K562 (cell line): ENCODE measurements at regions not wholly inside any gene's neighbourhood (a gene's known extent, or its start where the extent isn't known, plus 50 kb on each side); places are given as distances from the start of the nearest gene placed in this dataset.

ENCODE experiments used
- ATAC-seq: fragments of 200-7000 bp; cut with Tn5 transposase; 3 replicates; pipeline ENCODE4 v1.9.1; 2020; ENCODE audit warnings: moderate library complexity
- BruUV-seq: library from RNA; stranded (reverse); fragments of 400-500 nt; replicated peaks from 2 replicates; lab custom pipeline; 2021; lab: Mats Ljungman, UMichigan
- CTCF ChIA-PET: fragments of 300-600 bp; formaldehyde crosslinking; extraction: SDS; loops from one replicate; lab custom pipeline; 2021; ENCODE audit warnings: low intra/inter-chr PET ratio; lab: Yijun Ruan, JAX
- POLR2A ChIA-PET: fragments of 300-600, 350-650 bp; sonication (Branson Sonifier 250); formaldehyde crosslinking; extraction: SDS; loops from one replicate; lab custom pipeline; 2021; ENCODE audit warnings: antibody characterized with exemption, inconsistent platforms; lab: Yijun Ruan, JAX
- DNase-seq, 4 experiments: peaks; one replicate each; pipeline versions ENCODE4 v3.0.0 to v3.0.0-alpha.2; 2011 to 2018; ENCODE audit warnings: low spot score in 3 of 4, mixed read lengths in 3 of 4; ENCODE audit errors: extremely low read depth in 1 of 4
- FAIRE-seq: peaks from 2 replicates; lab custom pipeline; 2011; peaks lifted over from hg19 to GRCh38; lab: Jason Lieb, UNC
- H2AFZ ChIP-seq: 2 replicates; pipeline ENCODE4 v1.6.0; 2011; ENCODE audit warnings: low read depth, low read length, control low read depth, inconsistent platforms
- H3K27ac ChIP-seq: fragments of 200-600 bp; 3 replicates; pipeline ENCODE4 v1.8.0; 2011; ENCODE audit warnings: low read depth, mild to moderate bottlenecking, control low read depth, inconsistent platforms, low read length, moderate library complexity, mixed read lengths; ENCODE audit errors: extremely low read depth
- H3K27me3 ChIP-seq, 2 experiments: fragments of 300-600 bp in 1 of 2; 2 replicates in 1 of 2; 3 replicates in 1 of 2; pipeline versions ENCODE4 v1.6.0 to v1.8.0; 2011; ENCODE audit warnings: inconsistent platforms in 2 of 2, low read length in 2 of 2, mild to moderate bottlenecking in 1 of 2, mixed read lengths in 1 of 2, moderate library complexity in 1 of 2; ENCODE audit not compliant: control insufficient read depth in 2 of 2, insufficient read depth in 2 of 2
- H3K36me3 ChIP-seq: fragments of 300-600 bp; 3 replicates; pipeline ENCODE4 v1.8.0; 2011; ENCODE audit warnings: mild to moderate bottlenecking, low read length, inconsistent platforms; ENCODE audit not compliant: control insufficient read depth, insufficient read depth
- H3K4me1 ChIP-seq, 2 experiments: fragments of 200-600 bp in 1 of 2; replicated peaks in 1 of 2; 2 replicates in 1 of 2; 3 replicates in 1 of 2; pipeline versions ENCODE4 v1.5.1 to v1.8.0; 2011; ENCODE audit warnings: inconsistent platforms in 2 of 2, low read length in 2 of 2, mild to moderate bottlenecking in 1 of 2, mixed read lengths in 1 of 2, moderate library complexity in 1 of 2; ENCODE audit not compliant: control insufficient read depth in 2 of 2, insufficient read depth in 2 of 2
- H3K4me2 ChIP-seq: 2 replicates; pipeline ENCODE4 v1.6.1; 2011; ENCODE audit warnings: low read length, control low read depth, inconsistent platforms, mixed read lengths; ENCODE audit not compliant: insufficient read depth
- H3K4me3 ChIP-seq: fragments of 200-600 bp; sonication (generic), shearing (Covaris generic); 2 replicates; pipeline ENCODE4 v1.5.1; 2016; ENCODE audit warnings: control low read depth, inconsistent platforms
- H3K79me2 ChIP-seq: fragments of 200-600 bp; 3 replicates; pipeline ENCODE4 v1.8.0; 2011; ENCODE audit warnings: low read length, inconsistent platforms; ENCODE audit not compliant: control insufficient read depth, insufficient read depth
- H3K9ac ChIP-seq, 2 experiments: 2 replicates each; pipeline versions ENCODE4 v1.6.0 to v1.6.1; 2011; ENCODE audit warnings: low read depth in 2 of 2, low read length in 2 of 2, control low read depth in 1 of 2, inconsistent platforms in 1 of 2, mild to moderate bottlenecking in 1 of 2, mixed read lengths in 1 of 2; ENCODE audit not compliant: insufficient read depth in 1 of 2
- H3K9me1 ChIP-seq: one replicate; pipeline ENCODE4 v1.6.0; 2011; ENCODE audit warnings: inconsistent platforms, mild to moderate bottlenecking, low read length, moderate library complexity; ENCODE audit not compliant: control insufficient read depth, insufficient read depth
- H3K9me3 ChIP-seq: replicated peaks from 2 replicates; pipeline ENCODE4 v1.5.1; 2011; ENCODE audit warnings: low read depth, low read length, inconsistent platforms; ENCODE audit not compliant: control insufficient read depth, insufficient read depth
- H4K20me1 ChIP-seq: replicated peaks from 2 replicates; pipeline ENCODE4 v1.6.1; 2011; ENCODE audit warnings: low read length, inconsistent platforms, mixed read lengths; ENCODE audit not compliant: control insufficient read depth, insufficient read depth
- ETS2 ChIP-seq: IDR thresholded peaks from 2 replicates; pipeline ENCODE4 v1.6.1; 2016; ENCODE audit warnings: borderline replicate concordance, missing genetic modification characterization, mild to moderate bottlenecking, moderate library complexity, missing compliant biosample characterization; ENCODE audit not compliant: poor library complexity, severe bottlenecking
- MIER1 ChIP-seq: fragments of 450-650 bp; IDR thresholded peaks from 2 replicates; pipeline ENCODE4 v1.6.1; 2016; ENCODE audit warnings: antibody characterized with exemption, mild to moderate bottlenecking, low read depth
- NR3C1 ChIP-seq: sonication (generic); formaldehyde crosslinking; IDR thresholded peaks from 2 replicates; pipeline ENCODE4 v1.8.1; 2022; ENCODE audit warnings: missing genetic modification reagents
- POLR2G ChIP-seq: fragments of 200-400 bp; formaldehyde crosslinking; IDR thresholded peaks from 2 replicates; pipeline ENCODE4 v1.6.1; 2017; ENCODE audit warnings: low read depth, mild to moderate bottlenecking, antibody characterized with exemption, low read length, moderate library complexity
- TFAM ChIP-seq: fragments of 250-450 bp; sonication (Bioruptor Pico); conservative IDR thresholded peaks from 2 replicates; pipeline ENCODE4 v1.5.0; 2021; ENCODE audit warnings: mild to moderate bottlenecking, moderate library complexity
- WGBS: fragments of 100-300 bp; shearing (Covaris generic); methylation state at CpG from one replicate; pipeline ENCODE4 v1.1.6; 2016; ENCODE audit warnings: low coverage, mixed read lengths; ENCODE audit not compliant: insufficient coverage; ENCODE audit errors: missing lambda C conversion rate; 5-methylcytosine and 5-hydroxymethylcytosine counted together
- in situ Hi-C: fragments of 300-500 bp; cut with MboI; formaldehyde crosslinking; loops from 4 replicates; pipeline ENCODE4 v1.15.0; 2018; ENCODE audit warnings: inconsistent platforms, mixed read lengths
- intact Hi-C: fragments of 100-400 bp; cut with micrococcal nuclease; formaldehyde crosslinking; loops from 2 replicates; pipeline ENCODE4 v1.14.2; 2022
- TF ChIP-seq, protein P1 (sequence below), 2 experiments: fragments of 450-650 bp; conservative IDR thresholded peaks; 2 replicates each; pipeline ENCODE4 v1.6.1; 2017; ENCODE audit warnings: mild to moderate bottlenecking in 2 of 2, moderate library complexity in 2 of 2
- TF ChIP-seq, protein P2 (sequence below): fragments of 450-650 bp; IDR thresholded peaks from 2 replicates; pipeline ENCODE4 v1.6.1; 2016; ENCODE audit warnings: mild to moderate bottlenecking, moderate library complexity
- TF ChIP-seq, protein P3 (sequence below), 2 experiments: fragments of 450-650 bp in 1 of 2; sonication (generic) in 1 of 2; formaldehyde crosslinking; conservative IDR thresholded peaks; 2 replicates each; pipeline versions ENCODE4 v1.4.0 to v1.8.1; 2020 to 2022; ENCODE audit warnings: mild to moderate bottlenecking in 1 of 2, missing genetic modification reagents in 1 of 2

DNA sequence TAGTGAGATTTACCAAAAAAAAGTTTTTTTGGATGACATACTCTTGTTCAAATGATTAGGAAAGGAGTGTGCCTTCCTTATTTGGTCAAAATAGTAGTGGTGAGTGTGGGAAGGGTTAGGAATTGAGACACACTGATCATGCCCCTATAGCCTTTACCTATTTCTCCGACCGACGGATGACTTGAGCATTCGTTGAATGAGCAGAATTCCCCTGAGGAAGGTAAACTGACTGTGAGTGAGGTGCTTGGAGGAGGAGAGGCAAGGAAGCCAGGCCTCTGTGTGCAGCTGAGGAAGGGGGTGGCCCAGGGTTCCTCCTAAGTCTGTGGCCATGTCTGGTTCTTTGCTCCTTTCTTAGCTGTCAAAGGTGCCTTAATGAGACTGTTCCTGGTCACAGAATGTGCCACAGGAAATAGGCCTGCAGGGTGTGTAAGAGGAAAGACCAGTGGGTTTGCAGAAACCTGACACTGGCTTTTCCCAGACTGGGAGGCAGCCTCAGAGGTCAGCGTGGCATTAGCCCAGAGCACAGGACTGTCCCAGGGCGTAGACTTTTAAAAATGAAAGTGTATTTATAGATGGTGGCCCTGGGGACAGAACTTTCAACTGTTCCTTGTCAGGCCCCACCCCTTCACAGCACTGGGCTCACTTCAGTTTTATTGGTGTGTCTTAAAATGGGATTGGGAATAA lies 307.7 kb upstream of the C2CD4B start:
- no peaks in the 10 kb centered on the region for H3K79me2 ChIP-seq
- H2AFZ ChIP-seq = no peak overlapping the region
- no peak for FAIRE-seq
- 0% methylated on average over 6 of the region's 6 CpGs for WGBS
- no peak overlapping the region for H3K9ac ChIP-seq
- no peaks in the 10 kb centered on the region for H3K36me3 ChIP-seq
- no peaks in the 10 kb centered on the region for H3K4me1 ChIP-seq
- no peaks in the 10 kb centered on the region for H4K20me1 ChIP-seq
- H3K27me3 ChIP-seq = peaks cover 0 to 12% of the 10 kb centered on the region in 2 experiments; a peak in 2 of 5 replicates
- no peak overlapping the region for H3K27ac ChIP-seq
- H3K9me3 ChIP-seq = no peaks in the 10 kb centered on the region
- BruUV-seq = no TSS peak
- DNase-seq = no peak
- intact Hi-C loops (no loop called here), in situ Hi-C loops (no loop called here)
- POLR2A ChIA-PET = no interaction called here
- no peak overlapping the region for H3K4me2 ChIP-seq
- no peaks in the 10 kb centered on the region for H3K9me1 ChIP-seq
- CTCF ChIA-PET = no interaction called here
- no peak overlapping the region for H3K4me3 ChIP-seq
- no peak for ATAC-seq
- TF ChIP-seq TFAM (no peak), NR3C1 (CRISPR knock-in tag) (no peak), POLR2G (no peak), MIER1 (no peak), ETS2 (tag) (no peak)
- TF ChIP-seq, protein P1, sequence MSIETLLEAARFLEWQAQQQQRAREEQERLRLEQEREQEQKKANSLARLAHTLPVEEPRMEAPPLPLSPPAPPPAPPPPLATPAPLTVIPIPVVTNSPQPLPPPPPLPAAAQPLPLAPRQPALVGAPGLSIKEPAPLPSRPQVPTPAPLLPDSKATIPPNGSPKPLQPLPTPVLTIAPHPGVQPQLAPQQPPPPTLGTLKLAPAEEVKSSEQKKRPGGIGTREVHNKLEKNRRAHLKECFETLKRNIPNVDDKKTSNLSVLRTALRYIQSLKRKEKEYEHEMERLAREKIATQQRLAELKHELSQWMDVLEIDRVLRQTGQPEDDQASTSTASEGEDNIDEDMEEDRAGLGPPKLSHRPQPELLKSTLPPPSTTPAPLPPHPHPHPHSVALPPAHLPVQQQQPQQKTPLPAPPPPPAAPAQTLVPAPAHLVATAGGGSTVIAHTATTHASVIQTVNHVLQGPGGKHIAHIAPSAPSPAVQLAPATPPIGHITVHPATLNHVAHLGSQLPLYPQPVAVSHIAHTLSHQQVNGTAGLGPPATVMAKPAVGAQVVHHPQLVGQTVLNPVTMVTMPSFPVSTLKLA (conservative IDR thresholded peaks at IDR 0.05) = no peak
- TF ChIP-seq, protein P2, sequence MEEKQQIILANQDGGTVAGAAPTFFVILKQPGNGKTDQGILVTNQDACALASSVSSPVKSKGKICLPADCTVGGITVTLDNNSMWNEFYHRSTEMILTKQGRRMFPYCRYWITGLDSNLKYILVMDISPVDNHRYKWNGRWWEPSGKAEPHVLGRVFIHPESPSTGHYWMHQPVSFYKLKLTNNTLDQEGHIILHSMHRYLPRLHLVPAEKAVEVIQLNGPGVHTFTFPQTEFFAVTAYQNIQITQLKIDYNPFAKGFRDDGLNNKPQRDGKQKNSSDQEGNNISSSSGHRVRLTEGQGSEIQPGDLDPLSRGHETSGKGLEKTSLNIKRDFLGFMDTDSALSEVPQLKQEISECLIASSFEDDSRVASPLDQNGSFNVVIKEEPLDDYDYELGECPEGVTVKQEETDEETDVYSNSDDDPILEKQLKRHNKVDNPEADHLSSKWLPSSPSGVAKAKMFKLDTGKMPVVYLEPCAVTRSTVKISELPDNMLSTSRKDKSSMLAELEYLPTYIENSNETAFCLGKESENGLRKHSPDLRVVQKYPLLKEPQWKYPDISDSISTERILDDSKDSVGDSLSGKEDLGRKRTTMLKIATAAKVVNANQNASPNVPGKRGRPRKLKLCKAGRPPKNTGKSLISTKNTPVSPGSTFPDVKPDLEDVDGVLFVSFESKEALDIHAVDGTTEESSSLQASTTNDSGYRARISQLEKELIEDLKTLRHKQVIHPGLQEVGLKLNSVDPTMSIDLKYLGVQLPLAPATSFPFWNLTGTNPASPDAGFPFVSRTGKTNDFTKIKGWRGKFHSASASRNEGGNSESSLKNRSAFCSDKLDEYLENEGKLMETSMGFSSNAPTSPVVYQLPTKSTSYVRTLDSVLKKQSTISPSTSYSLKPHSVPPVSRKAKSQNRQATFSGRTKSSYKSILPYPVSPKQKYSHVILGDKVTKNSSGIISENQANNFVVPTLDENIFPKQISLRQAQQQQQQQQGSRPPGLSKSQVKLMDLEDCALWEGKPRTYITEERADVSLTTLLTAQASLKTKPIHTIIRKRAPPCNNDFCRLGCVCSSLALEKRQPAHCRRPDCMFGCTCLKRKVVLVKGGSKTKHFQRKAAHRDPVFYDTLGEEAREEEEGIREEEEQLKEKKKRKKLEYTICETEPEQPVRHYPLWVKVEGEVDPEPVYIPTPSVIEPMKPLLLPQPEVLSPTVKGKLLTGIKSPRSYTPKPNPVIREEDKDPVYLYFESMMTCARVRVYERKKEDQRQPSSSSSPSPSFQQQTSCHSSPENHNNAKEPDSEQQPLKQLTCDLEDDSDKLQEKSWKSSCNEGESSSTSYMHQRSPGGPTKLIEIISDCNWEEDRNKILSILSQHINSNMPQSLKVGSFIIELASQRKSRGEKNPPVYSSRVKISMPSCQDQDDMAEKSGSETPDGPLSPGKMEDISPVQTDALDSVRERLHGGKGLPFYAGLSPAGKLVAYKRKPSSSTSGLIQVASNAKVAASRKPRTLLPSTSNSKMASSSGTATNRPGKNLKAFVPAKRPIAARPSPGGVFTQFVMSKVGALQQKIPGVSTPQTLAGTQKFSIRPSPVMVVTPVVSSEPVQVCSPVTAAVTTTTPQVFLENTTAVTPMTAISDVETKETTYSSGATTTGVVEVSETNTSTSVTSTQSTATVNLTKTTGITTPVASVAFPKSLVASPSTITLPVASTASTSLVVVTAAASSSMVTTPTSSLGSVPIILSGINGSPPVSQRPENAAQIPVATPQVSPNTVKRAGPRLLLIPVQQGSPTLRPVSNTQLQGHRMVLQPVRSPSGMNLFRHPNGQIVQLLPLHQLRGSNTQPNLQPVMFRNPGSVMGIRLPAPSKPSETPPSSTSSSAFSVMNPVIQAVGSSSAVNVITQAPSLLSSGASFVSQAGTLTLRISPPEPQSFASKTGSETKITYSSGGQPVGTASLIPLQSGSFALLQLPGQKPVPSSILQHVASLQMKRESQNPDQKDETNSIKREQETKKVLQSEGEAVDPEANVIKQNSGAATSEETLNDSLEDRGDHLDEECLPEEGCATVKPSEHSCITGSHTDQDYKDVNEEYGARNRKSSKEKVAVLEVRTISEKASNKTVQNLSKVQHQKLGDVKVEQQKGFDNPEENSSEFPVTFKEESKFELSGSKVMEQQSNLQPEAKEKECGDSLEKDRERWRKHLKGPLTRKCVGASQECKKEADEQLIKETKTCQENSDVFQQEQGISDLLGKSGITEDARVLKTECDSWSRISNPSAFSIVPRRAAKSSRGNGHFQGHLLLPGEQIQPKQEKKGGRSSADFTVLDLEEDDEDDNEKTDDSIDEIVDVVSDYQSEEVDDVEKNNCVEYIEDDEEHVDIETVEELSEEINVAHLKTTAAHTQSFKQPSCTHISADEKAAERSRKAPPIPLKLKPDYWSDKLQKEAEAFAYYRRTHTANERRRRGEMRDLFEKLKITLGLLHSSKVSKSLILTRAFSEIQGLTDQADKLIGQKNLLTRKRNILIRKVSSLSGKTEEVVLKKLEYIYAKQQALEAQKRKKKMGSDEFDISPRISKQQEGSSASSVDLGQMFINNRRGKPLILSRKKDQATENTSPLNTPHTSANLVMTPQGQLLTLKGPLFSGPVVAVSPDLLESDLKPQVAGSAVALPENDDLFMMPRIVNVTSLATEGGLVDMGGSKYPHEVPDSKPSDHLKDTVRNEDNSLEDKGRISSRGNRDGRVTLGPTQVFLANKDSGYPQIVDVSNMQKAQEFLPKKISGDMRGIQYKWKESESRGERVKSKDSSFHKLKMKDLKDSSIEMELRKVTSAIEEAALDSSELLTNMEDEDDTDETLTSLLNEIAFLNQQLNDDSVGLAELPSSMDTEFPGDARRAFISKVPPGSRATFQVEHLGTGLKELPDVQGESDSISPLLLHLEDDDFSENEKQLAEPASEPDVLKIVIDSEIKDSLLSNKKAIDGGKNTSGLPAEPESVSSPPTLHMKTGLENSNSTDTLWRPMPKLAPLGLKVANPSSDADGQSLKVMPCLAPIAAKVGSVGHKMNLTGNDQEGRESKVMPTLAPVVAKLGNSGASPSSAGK = no peak
- TF ChIP-seq, protein P3, sequence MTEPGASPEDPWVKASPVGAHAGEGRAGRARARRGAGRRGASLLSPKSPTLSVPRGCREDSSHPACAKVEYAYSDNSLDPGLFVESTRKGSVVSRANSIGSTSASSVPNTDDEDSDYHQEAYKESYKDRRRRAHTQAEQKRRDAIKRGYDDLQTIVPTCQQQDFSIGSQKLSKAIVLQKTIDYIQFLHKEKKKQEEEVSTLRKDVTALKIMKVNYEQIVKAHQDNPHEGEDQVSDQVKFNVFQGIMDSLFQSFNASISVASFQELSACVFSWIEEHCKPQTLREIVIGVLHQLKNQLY (CRISPR knock-in tag; conservative IDR thresholded peaks at IDR 0.05) = no peak
